AG09319 (cell line): ENCODE measurements at regions not wholly inside any gene's neighbourhood (a gene's known extent, or its start where the extent isn't known, plus 50 kb on each side); places are given as distances from the start of the nearest gene placed in this dataset.

Experiments used
- DNase-seq: peaks from one replicate; pipeline ENCODE4 v3.0.0-alpha.2; 2010; ENCODE audit warnings: low read depth; ENCODE audit errors: extremely low read depth
- CTCF ChIP-seq: IDR thresholded peaks from 2 replicates; pipeline ENCODE4 v1.5.1; 2011; ENCODE audit warnings: low read depth, mild to moderate bottlenecking, inconsistent platforms, low read length, moderate library complexity

GRCh38 chr2:18410543-18410942 is 149.9 kb downstream of the RDH14 start:
- no peak; the same call in 1 of the 2 replicates for TF ChIP-seq CTCF

GRCh38 chr2:18408638-18409037 is 151.8 kb downstream of the RDH14 start:
- no peak for DNase-seq
- TF ChIP-seq CTCF: no peak

More at GRCh38 chr2:18410543-18410942, 149.9 kb downstream of the RDH14 start:
- DNase-seq: no peak

- no peak for TF ChIP-seq CTCF
- DNase-seq: no peak
These were observed 154.2 kb downstream of the RDH14 start for GRCh38 chr2:18406219-18406618.

GRCh38 chr2:18404708-18405107 is 155.7 kb downstream of the RDH14 start:
- peak; percentile 20 for TF ChIP-seq CTCF
- DNase-seq: no peak

- TF ChIP-seq CTCF: no peak
- no peak for DNase-seq
These were observed 156.4 kb downstream of the RDH14 start for GRCh38 chr2:18403921-18404522.

- no peak for TF ChIP-seq CTCF
- no peak for DNase-seq
These were observed 157.6 kb downstream of the RDH14 start for GRCh38 chr2:18402831-18403230.

GRCh38 chr2:18401471-18401870 is 159.0 kb downstream of the RDH14 start:
- no peak for DNase-seq
- TF ChIP-seq CTCF: no peak
